Stimulated activated CD4-positive, alpha-beta T cell treated with anti-CD3 and anti-CD28 coated beads, Interleukin-4, amount 100 ng/mL, for 48 hours (primary cell): ENCODE measurements at regions not wholly inside any gene's neighbourhood (a gene's known extent, or its start where the extent isn't known, plus 50 kb on each side); places are given as distances from the start of the nearest gene placed in this dataset.

ENCODE experiments used
- DNase-seq, 2 donors: peaks; one replicate each; pipeline ENCODE4 v3.0.0-alpha.2; 2020; ENCODE audit warnings: low read depth in 2 of 2

GRCh38 chr4:11773798-11774197, 345.1 kb upstream of the HS3ST1 start:
- DNase-seq = no peak

GRCh38 chr4:11769434-11769833, 340.7 kb upstream of the HS3ST1 start:
- DNase-seq = no peak

GRCh38 chr4:11768251-11768972, 339.7 kb upstream of the HS3ST1 start:
- no peak for DNase-seq

- peak in 1 of 2 donors; percentile 2 for DNase-seq
Measured at GRCh38 chr4:11765849-11766453, 337.3 kb upstream of the HS3ST1 start.

GRCh38 chr4:11748164-11748872, 319.6 kb upstream of the HS3ST1 start:
- DNase-seq = no peak

- no peak for DNase-seq
Measured at GRCh38 chr4:11746734-11747133, 318.0 kb upstream of the HS3ST1 start.

- DNase-seq = no peak
Measured at GRCh38 chr4:11743976-11744375, 315.3 kb upstream of the HS3ST1 start.

GRCh38 chr4:11743236-11743635, 314.5 kb upstream of the HS3ST1 start:
- DNase-seq = no peak

- no peak for DNase-seq
Measured at GRCh38 chr4:11741190-11741652, 312.5 kb upstream of the HS3ST1 start.

- no peak for DNase-seq
Measured at GRCh38 chr4:11739992-11740391, 311.3 kb upstream of the HS3ST1 start.

GRCh38 chr4:11736978-11737377, 308.3 kb upstream of the HS3ST1 start:
- no peak for DNase-seq

GRCh38 chr4:11735651-11736050, 307.0 kb upstream of the HS3ST1 start:
- DNase-seq = no peak

- no peak for DNase-seq
Measured at GRCh38 chr4:11732155-11732554, 303.5 kb upstream of the HS3ST1 start.

GRCh38 chr4:11730545-11730944, 301.9 kb upstream of the HS3ST1 start:
- DNase-seq = no peak

- no peak for DNase-seq
Measured at GRCh38 chr4:11729548-11729947, 300.9 kb upstream of the HS3ST1 start.

- no peak for DNase-seq
Measured at GRCh38 chr4:11727903-11728564, 299.3 kb upstream of the HS3ST1 start.

GRCh38 chr4:11724731-11725130, 296.0 kb upstream of the HS3ST1 start:
- DNase-seq = no peak

GRCh38 chr4:11722223-11722622, 293.5 kb upstream of the HS3ST1 start:
- DNase-seq = no peak

- DNase-seq = no peak
Measured at GRCh38 chr4:11720292-11720691, 291.6 kb upstream of the HS3ST1 start.

GRCh38 chr4:11719879-11720278, 291.2 kb upstream of the HS3ST1 start:
- no peak for DNase-seq

- DNase-seq = no peak
Measured at GRCh38 chr4:11715753-11716521, 287.2 kb upstream of the HS3ST1 start.
